H1 (cell line): ENCODE measurements at regions not wholly inside any gene's neighbourhood (a gene's known extent, or its start where the extent isn't known, plus 50 kb on each side); places are given as distances from the start of the nearest gene placed in this dataset.

Experiments used
- BRCA1 ChIP-seq: IDR thresholded peaks from 2 replicates; pipeline ENCODE4 v1.6.1; 2012; ENCODE audit warnings: low read depth, low read length, improper control_type of control experiment
- CHD2 ChIP-seq: IDR thresholded peaks from 2 replicates; pipeline ENCODE4 v1.6.1; 2012; ENCODE audit warnings: low read length, improper control_type of control experiment
- CREB1 ChIP-seq: IDR thresholded peaks from 2 replicates; pipeline ENCODE4 v1.6.1; 2012; ENCODE audit warnings: inconsistent platforms
- EZH2 ChIP-seq: fragments of 200-600 bp; sonication (generic); IDR thresholded peaks from 2 replicates; pipeline ENCODE4 v1.7.1; 2012; ENCODE audit warnings: low read depth, mild to moderate bottlenecking, moderate library complexity, low read length, inconsistent platforms; ENCODE audit not compliant: severe bottlenecking
- FOSL1 ChIP-seq: IDR thresholded peaks from 2 replicates; pipeline ENCODE4 v1.6.1; 2011; ENCODE audit warnings: mild to moderate bottlenecking, low read depth, low read length, moderate library complexity; ENCODE audit not compliant: insufficient read depth
- NRF1 ChIP-seq: IDR thresholded peaks from 2 replicates; pipeline ENCODE4 v1.6.1; 2011; ENCODE audit warnings: mild to moderate bottlenecking, low read depth, low read length, improper control_type of control experiment
- POLR2A ChIP-seq, 2 experiments: IDR thresholded peaks; 1 replicate in 1 of 2; 2 replicates in 1 of 2; pipeline ENCODE4 v1.6.1; 2011; ENCODE audit warnings: low read depth in 2 of 2, low read length in 2 of 2, mild to moderate bottlenecking in 2 of 2; ENCODE audit errors: control extremely low read depth in 1 of 2
- POLR2AphosphoS5 ChIP-seq: IDR thresholded peaks from 2 replicates; pipeline ENCODE4 v1.6.1; 2011; ENCODE audit warnings: low read depth, low read length
- SP2 ChIP-seq: IDR thresholded peaks from 2 replicates; pipeline ENCODE4 v1.6.1; 2012; ENCODE audit warnings: mild to moderate bottlenecking, low read length, inconsistent platforms
- SRF ChIP-seq: IDR thresholded peaks from 2 replicates; pipeline ENCODE4 v1.6.1; 2011; ENCODE audit warnings: mild to moderate bottlenecking, low read depth, low read length, moderate library complexity
- TF ChIP-seq, protein P1 (sequence below), 3 experiments: IDR thresholded peaks; 1 replicate in 2 of 3; 2 replicates in 1 of 3; pipeline versions ENCODE4 v1.5.1 to v1.6.1; 2011; ENCODE audit warnings: low read length in 3 of 3, mild to moderate bottlenecking in 3 of 3, inconsistent platforms in 2 of 3, low read depth in 1 of 3, moderate library complexity in 1 of 3; ENCODE audit not compliant: insufficient read depth in 1 of 3; ENCODE audit errors: control extremely low read depth in 1 of 3
- TF ChIP-seq, protein P2 (sequence below): IDR thresholded peaks from 2 replicates; pipeline ENCODE4 v1.6.1; 2012; ENCODE audit warnings: inconsistent platforms

DNA sequence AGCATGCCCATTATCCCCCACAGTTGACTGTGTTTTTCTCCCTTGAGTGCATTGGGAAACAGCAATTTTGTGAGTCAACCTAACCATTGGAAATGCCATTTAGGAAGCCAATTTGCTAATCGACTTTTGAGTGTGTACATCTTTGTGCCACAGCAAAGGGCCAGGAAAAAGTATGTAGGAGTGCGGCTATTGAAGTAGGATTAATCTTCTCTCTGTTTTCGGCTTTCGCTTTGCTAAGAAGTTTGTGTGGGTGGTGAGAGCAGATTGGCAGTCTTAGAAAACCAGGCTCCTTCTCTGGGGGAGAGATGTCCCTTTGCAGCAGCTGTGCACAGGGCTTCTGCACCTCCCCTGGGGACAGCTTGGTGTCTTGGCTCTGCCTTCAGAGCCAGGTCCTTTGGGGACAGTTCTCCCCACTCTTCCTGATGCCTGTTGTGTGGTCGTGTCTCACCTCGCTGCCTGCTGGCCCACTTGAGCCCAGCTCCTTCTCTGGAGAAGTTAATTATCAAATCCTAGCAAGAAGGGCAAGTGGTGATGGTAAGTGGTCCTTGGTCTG is 74.5 kb downstream of the GEMIN8 start:
- TF ChIP-seq, protein P1, sequence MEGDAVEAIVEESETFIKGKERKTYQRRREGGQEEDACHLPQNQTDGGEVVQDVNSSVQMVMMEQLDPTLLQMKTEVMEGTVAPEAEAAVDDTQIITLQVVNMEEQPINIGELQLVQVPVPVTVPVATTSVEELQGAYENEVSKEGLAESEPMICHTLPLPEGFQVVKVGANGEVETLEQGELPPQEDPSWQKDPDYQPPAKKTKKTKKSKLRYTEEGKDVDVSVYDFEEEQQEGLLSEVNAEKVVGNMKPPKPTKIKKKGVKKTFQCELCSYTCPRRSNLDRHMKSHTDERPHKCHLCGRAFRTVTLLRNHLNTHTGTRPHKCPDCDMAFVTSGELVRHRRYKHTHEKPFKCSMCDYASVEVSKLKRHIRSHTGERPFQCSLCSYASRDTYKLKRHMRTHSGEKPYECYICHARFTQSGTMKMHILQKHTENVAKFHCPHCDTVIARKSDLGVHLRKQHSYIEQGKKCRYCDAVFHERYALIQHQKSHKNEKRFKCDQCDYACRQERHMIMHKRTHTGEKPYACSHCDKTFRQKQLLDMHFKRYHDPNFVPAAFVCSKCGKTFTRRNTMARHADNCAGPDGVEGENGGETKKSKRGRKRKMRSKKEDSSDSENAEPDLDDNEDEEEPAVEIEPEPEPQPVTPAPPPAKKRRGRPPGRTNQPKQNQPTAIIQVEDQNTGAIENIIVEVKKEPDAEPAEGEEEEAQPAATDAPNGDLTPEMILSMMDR (IDR thresholded peaks at IDR 0.05; ENCODE audit: control extremely low read depth in 1 of 3, insufficient read depth in 1 of 3, low read depth in 1 of 3, low read length in 3 of 3): no peak
- no peak for TF ChIP-seq POLR2AphosphoS5
- TF ChIP-seq FOSL1: no peak
- no peak for TF ChIP-seq SP2
- no peak for TF ChIP-seq SRF
- TF ChIP-seq NRF1: no peak
- no peak for TF ChIP-seq EZH2
- TF ChIP-seq CHD2: no peak
- no peak for TF ChIP-seq BRCA1
- no peak for TF ChIP-seq POLR2A (IDR thresholded peaks at IDR 0.05; ENCODE audit: control extremely low read depth in 1 of 2, low read depth in 2 of 2, low read length in 2 of 2)
- no peak for TF ChIP-seq CREB1
- TF ChIP-seq, protein P2, sequence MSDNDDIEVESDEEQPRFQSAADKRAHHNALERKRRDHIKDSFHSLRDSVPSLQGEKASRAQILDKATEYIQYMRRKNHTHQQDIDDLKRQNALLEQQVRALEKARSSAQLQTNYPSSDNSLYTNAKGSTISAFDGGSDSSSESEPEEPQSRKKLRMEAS: no peak
